Neural cell (in vitro differentiated cells): ENCODE measurements at regions not wholly inside any gene's neighbourhood (a gene's known extent, or its start where the extent isn't known, plus 50 kb on each side); places are given as distances from the start of the nearest gene placed in this dataset.

Experiments used
- H2AFZ ChIP-seq: fragments of 200-600, 300-800 bp; sonication (generic), shearing (Covaris generic); 2 replicates; pipeline ENCODE4 v1.6.0; 2014; ENCODE audit warnings: low read depth, mild to moderate bottlenecking, antibody characterized with exemption, low read length, moderate library complexity
- H3F3A ChIP-seq: fragments of 200-600 bp; shearing (Covaris generic); 2 replicates; pipeline ENCODE4 v1.6.1; 2016; ENCODE audit warnings: mild to moderate bottlenecking, moderate library complexity, mixed read lengths, antibody characterized with exemption, low read length; ENCODE audit not compliant: insufficient read depth, poor library complexity, severe bottlenecking
- H3K27ac ChIP-seq: fragments of 200-600, 300-800 bp; sonication (generic), shearing (Covaris generic); 2 replicates; pipeline ENCODE4 v1.5.1; 2014; ENCODE audit warnings: mild to moderate bottlenecking, low read length, moderate library complexity
- H3K27me3 ChIP-seq: fragments of 300-800, 200-600 bp; sonication (generic), shearing (Covaris generic); 2 replicates; pipeline ENCODE4 v1.6.0; 2014; ENCODE audit warnings: mild to moderate bottlenecking, low read depth, low read length, moderate library complexity; ENCODE audit not compliant: insufficient read depth
- H3K36me3 ChIP-seq: fragments of 300-800, 200-600 bp; sonication (generic), shearing (Covaris generic); 2 replicates; pipeline ENCODE4 v1.5.1; 2014; ENCODE audit warnings: mild to moderate bottlenecking, antibody characterized with exemption, low read length, moderate library complexity; ENCODE audit not compliant: insufficient read depth
- H3K4me2 ChIP-seq: fragments of 300-800, 200-600 bp; sonication (generic), shearing (Covaris generic); 2 replicates; pipeline ENCODE4 v1.6.0; 2014; ENCODE audit warnings: mild to moderate bottlenecking, low read length
- H3K4me3 ChIP-seq: fragments of 300-800, 200-600 bp; sonication (generic), shearing (Covaris generic); 2 replicates; pipeline ENCODE4 v1.5.1; 2014; ENCODE audit warnings: mild to moderate bottlenecking, low read length, moderate library complexity
- H3K79me2 ChIP-seq: fragments of 200-600 bp; shearing (Covaris generic); replicated peaks from 2 replicates; pipeline ENCODE4 v1.6.0; 2014; ENCODE audit warnings: mild to moderate bottlenecking, low read length, moderate library complexity; ENCODE audit not compliant: insufficient read depth
- H3K9ac ChIP-seq: fragments of 300-800, 200-600 bp; sonication (generic), shearing (Covaris generic); 2 replicates; pipeline ENCODE4 v1.6.1; 2016; ENCODE audit warnings: mild to moderate bottlenecking, low read length, mixed read lengths
- H3K9me2 ChIP-seq: fragments of 200-600 bp; shearing (Covaris generic); 2 replicates; pipeline ENCODE4 v1.6.1; 2016; ENCODE audit warnings: mild to moderate bottlenecking, low read length, mixed read lengths; ENCODE audit not compliant: insufficient read depth
- H3K9me3 ChIP-seq: fragments of 200-600, 300-800 bp; sonication (generic), shearing (Covaris generic); 2 replicates; pipeline ENCODE4 v1.6.1; 2016; ENCODE audit warnings: mild to moderate bottlenecking, mixed run types, low read length, moderate library complexity, mixed read lengths
- H4K20me1 ChIP-seq: fragments of 200-600 bp; shearing (Covaris generic); 2 replicates; pipeline ENCODE4 v1.6.1; 2016; ENCODE audit warnings: mild to moderate bottlenecking, mixed run types; ENCODE audit not compliant: insufficient read depth
- EP300 ChIP-seq: fragments of 450-650 bp; conservative IDR thresholded peaks from 2 replicates; pipeline ENCODE4 v1.6.1; 2014; ENCODE audit warnings: antibody characterized with exemption, mild to moderate bottlenecking, moderate library complexity; ENCODE audit not compliant: poor library complexity, severe bottlenecking
- EZH2 ChIP-seq: fragments of 200-600, 300-800 bp; shearing (Covaris generic), sonication (generic); IDR thresholded peaks from 2 replicates; pipeline ENCODE4 v1.6.1; 2014; ENCODE audit warnings: antibody characterized with exemption, low read length, borderline replicate concordance, mild to moderate bottlenecking; ENCODE audit not compliant: insufficient read depth, poor library complexity, severe bottlenecking
- MXI1 ChIP-seq: fragments of 450-650 bp; conservative IDR thresholded peaks from 2 replicates; pipeline ENCODE4 v1.6.1; 2014; ENCODE audit warnings: antibody characterized with exemption, mild to moderate bottlenecking; ENCODE audit not compliant: poor library complexity, severe bottlenecking
- POLR2AphosphoS5 ChIP-seq: IDR thresholded peaks from 2 replicates; pipeline ENCODE4 v1.6.1; 2012
- RAD21 ChIP-seq: fragments of 450-650 bp; conservative IDR thresholded peaks from 2 replicates; pipeline ENCODE4 v1.6.1; 2014; ENCODE audit warnings: antibody characterized with exemption, mild to moderate bottlenecking, moderate library complexity
- REST ChIP-seq: IDR thresholded peaks from 2 replicates; pipeline ENCODE4 v1.6.1; 2012; ENCODE audit warnings: borderline replicate concordance
- SMC3 ChIP-seq: fragments of 450-650 bp; conservative IDR thresholded peaks from 2 replicates; pipeline ENCODE4 v1.6.1; 2014; ENCODE audit warnings: antibody characterized with exemption, mild to moderate bottlenecking, moderate library complexity; ENCODE audit not compliant: poor library complexity
- TAF1 ChIP-seq: IDR thresholded peaks from 2 replicates; pipeline ENCODE4 v1.6.1; 2012; ENCODE audit warnings: low read depth
- TF ChIP-seq, protein P1 (sequence below): fragments of 450-650 bp; IDR thresholded peaks from 2 replicates; pipeline ENCODE4 v1.5.1; 2014; ENCODE audit warnings: antibody characterized with exemption, mild to moderate bottlenecking, moderate library complexity; ENCODE audit not compliant: poor library complexity, severe bottlenecking

GRCh38 chr4:156609421-156609820 is 362.2 kb downstream of the PDGFC start:
- no peaks in the 10 kb centered on the region for H3K79me2 ChIP-seq
- no peak overlapping the region for H3K4me3 ChIP-seq
- H4K20me1 ChIP-seq: no peaks in the 10 kb centered on the region
- no peaks in the 10 kb centered on the region for H3K9me2 ChIP-seq
- H3F3A ChIP-seq: no peaks in the 10 kb centered on the region
- H3K9ac ChIP-seq: no peak overlapping the region
- no peak overlapping the region for H3K27ac ChIP-seq
- H3K9me3 ChIP-seq: no peaks in the 10 kb centered on the region
- H3K4me2 ChIP-seq: no peak overlapping the region
- no peaks in the 10 kb centered on the region for H3K27me3 ChIP-seq
- no peak overlapping the region for H2AFZ ChIP-seq
- no peaks in the 10 kb centered on the region for H3K36me3 ChIP-seq
- TF ChIP-seq REST (no peak), SMC3 (no peak), POLR2AphosphoS5 (no peak)
- TF ChIP-seq, protein P1, sequence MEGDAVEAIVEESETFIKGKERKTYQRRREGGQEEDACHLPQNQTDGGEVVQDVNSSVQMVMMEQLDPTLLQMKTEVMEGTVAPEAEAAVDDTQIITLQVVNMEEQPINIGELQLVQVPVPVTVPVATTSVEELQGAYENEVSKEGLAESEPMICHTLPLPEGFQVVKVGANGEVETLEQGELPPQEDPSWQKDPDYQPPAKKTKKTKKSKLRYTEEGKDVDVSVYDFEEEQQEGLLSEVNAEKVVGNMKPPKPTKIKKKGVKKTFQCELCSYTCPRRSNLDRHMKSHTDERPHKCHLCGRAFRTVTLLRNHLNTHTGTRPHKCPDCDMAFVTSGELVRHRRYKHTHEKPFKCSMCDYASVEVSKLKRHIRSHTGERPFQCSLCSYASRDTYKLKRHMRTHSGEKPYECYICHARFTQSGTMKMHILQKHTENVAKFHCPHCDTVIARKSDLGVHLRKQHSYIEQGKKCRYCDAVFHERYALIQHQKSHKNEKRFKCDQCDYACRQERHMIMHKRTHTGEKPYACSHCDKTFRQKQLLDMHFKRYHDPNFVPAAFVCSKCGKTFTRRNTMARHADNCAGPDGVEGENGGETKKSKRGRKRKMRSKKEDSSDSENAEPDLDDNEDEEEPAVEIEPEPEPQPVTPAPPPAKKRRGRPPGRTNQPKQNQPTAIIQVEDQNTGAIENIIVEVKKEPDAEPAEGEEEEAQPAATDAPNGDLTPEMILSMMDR: no peak

DNA sequence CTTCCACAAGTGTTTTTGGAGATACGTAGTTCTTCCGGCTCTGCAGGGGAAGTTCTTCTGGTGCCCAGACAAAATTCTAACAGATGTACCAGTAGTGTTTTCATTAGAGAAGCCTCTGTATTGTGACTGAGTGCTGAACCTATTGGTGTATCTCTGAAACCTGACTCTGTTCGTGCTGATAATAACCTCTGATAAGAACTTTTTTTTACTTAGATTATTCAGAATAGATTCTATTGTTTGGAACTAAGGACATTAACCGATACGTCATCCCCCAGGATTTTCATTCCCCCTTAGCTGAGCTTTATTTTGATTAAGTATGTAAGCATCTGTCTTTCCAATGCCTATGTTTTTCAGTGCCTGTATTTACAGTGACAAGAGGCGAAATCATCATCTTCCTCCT is 362.9 kb downstream of the PDGFC start:
- TF ChIP-seq TAF1 (no peak), EZH2 (no peak), REST (no peak), MXI1 (no peak), SMC3 (no peak), RAD21 (no peak), EP300 (no peak), POLR2AphosphoS5 (no peak)
- TF ChIP-seq, protein P1: no peak
- H3F3A ChIP-seq: no peaks in the 10 kb centered on the region
- H3K4me3 ChIP-seq: no peak overlapping the region
- H3K36me3 ChIP-seq: no peaks in the 10 kb centered on the region
- no peaks in the 10 kb centered on the region for H3K27me3 ChIP-seq
- H3K9me3 ChIP-seq: no peaks in the 10 kb centered on the region
- no peaks in the 10 kb centered on the region for H3K9me2 ChIP-seq
- H4K20me1 ChIP-seq: no peaks in the 10 kb centered on the region
- no peak overlapping the region for H3K9ac ChIP-seq
- no peak overlapping the region for H2AFZ ChIP-seq
- no peak overlapping the region for H3K27ac ChIP-seq
- H3K4me2 ChIP-seq: no peak overlapping the region
- H3K79me2 ChIP-seq: no peaks in the 10 kb centered on the region
